Uterus (tissue), 3 donors: ENCODE measurements at regions not wholly inside any gene's neighbourhood (a gene's known extent, or its start where the extent isn't known, plus 50 kb on each side); places are given as distances from the start of the nearest gene placed in this dataset.

Experiments used
- DNase-seq, 2 donors: peaks; one replicate each; pipeline ENCODE4 v3.0.0-alpha.2; 2019 to 2020
- H3K27ac ChIP-seq, 2 donors: fragments of 200-600 bp; sonication (generic); 1 replicate in 1 of 2; 2 replicates in 1 of 2; pipeline ENCODE4 v1.5.1; 2016 to 2018
- H3K27me3 ChIP-seq, 2 donors: fragments of 200-600 bp; sonication (generic); one replicate each; pipeline ENCODE4 v1.5.1; 2018 to 2019; ENCODE audit warnings: control low read depth in 1 of 2
- H3K36me3 ChIP-seq, 2 donors: fragments of 200-600 bp; sonication (generic); one replicate each; pipeline ENCODE4 v1.5.1; 2019; ENCODE audit warnings: control low read depth in 1 of 2
- H3K4me1 ChIP-seq, 2 donors: fragments of 200-600 bp; sonication (generic); one replicate each; pipeline ENCODE4 v1.5.1; 2018 to 2019; ENCODE audit warnings: control low read depth in 1 of 2
- H3K4me3 ChIP-seq, 2 donors: fragments of 200-600 bp; sonication (generic); 1 replicate in 1 of 2; 2 replicates in 1 of 2; pipeline ENCODE4 v1.5.1; 2018 to 2019; ENCODE audit warnings: mild to moderate bottlenecking in 1 of 2
- H3K9me3 ChIP-seq, 2 donors: fragments of 200-600 bp; sonication (generic); one replicate each; pipeline ENCODE4 v1.5.1; 2019; ENCODE audit warnings: control low read depth in 1 of 2
- POLR2A ChIP-seq, 2 donors: fragments of 450-650 bp; IDR thresholded peaks; one replicate each; pipeline ENCODE4 v1.6.1; 2016; ENCODE audit warnings: antibody characterized with exemption in 2 of 2, mild to moderate bottlenecking in 1 of 2, moderate library complexity in 1 of 2
- intact Hi-C: fragments of 100-400 bp; cut with DNase I; formaldehyde crosslinking; loops from one replicate; pipeline ENCODE4 v1.15.1; 2023; ENCODE audit warnings: low total_unique reads
- TF ChIP-seq, protein P1 (sequence below), 4 experiments: fragments of 200-600 bp in 2 of 4; fragments of 450-650 bp in 2 of 4; sonication (generic) in 2 of 4; IDR thresholded peaks; one replicate each; pipeline ENCODE4 v1.5.1; 2016 to 2019; ENCODE audit warnings: antibody characterized with exemption in 4 of 4, mild to moderate bottlenecking in 2 of 4, moderate library complexity in 1 of 4
- donor health status: DM: yes; HTN: yes; CAD: no.

DNA sequence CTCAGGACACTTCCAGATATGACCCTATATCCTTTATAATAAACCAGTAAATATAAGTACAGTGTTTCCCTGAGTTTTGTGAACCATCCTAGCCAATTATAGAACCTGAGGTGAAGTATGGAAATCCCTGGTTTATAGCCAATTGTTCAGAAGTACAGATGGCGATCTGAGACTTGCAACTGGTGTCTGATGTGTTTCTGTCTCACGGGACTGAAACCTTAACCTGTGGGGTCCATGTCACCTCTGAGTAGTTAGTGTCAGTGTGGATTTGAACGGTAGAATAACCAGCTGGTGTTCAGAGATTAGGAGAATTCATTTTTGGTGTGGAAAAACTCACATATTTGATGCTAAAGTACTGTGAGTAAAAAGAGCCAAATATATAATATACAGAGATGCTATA is 606.6 kb downstream of the MAFB start:
- no peak for DNase-seq
- Histone ChIP-seq H3K27ac (no peak overlapping the region), H3K9me3 (no peaks in the 10 kb centered on the region), H3K36me3 (no peaks in the 10 kb centered on the region), H3K27me3 (no peaks in the 10 kb centered on the region), H3K4me1 (no peaks in the 10 kb centered on the region), H3K4me3 (no peak overlapping the region)
- intact Hi-C loops = no loop called here
- TF ChIP-seq, protein P1, sequence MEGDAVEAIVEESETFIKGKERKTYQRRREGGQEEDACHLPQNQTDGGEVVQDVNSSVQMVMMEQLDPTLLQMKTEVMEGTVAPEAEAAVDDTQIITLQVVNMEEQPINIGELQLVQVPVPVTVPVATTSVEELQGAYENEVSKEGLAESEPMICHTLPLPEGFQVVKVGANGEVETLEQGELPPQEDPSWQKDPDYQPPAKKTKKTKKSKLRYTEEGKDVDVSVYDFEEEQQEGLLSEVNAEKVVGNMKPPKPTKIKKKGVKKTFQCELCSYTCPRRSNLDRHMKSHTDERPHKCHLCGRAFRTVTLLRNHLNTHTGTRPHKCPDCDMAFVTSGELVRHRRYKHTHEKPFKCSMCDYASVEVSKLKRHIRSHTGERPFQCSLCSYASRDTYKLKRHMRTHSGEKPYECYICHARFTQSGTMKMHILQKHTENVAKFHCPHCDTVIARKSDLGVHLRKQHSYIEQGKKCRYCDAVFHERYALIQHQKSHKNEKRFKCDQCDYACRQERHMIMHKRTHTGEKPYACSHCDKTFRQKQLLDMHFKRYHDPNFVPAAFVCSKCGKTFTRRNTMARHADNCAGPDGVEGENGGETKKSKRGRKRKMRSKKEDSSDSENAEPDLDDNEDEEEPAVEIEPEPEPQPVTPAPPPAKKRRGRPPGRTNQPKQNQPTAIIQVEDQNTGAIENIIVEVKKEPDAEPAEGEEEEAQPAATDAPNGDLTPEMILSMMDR (IDR thresholded peaks at IDR 0.05) = no peak
- no peak for TF ChIP-seq POLR2A (IDR thresholded peaks at IDR 0.05)

DNA sequence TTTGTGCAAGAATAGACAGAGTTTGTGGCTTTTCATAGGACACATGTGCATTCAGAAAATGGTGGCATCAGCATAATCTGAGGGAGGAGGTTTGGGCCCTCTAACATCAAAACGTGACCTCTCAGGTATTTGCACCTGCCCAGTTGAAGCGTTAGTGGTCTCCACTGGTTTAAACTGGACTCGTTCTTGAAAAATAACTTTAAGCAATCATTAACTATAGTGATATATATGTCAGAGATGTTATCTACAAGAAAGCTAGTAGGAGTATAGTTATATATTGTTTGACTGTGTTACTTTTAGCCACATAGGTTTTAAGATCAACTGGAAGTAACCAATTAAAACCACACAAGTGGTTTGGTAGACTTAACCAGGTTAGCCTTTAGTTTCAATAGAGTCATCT is 607.4 kb downstream of the MAFB start:
- Histone ChIP-seq H3K4me1 (no peaks in the 10 kb centered on the region), H3K27me3 (no peaks in the 10 kb centered on the region), H3K36me3 (no peaks in the 10 kb centered on the region), H3K27ac (no peak overlapping the region), H3K4me3 (no peak overlapping the region), H3K9me3 (no peaks in the 10 kb centered on the region)
- TF ChIP-seq, protein P1 (IDR thresholded peaks at IDR 0.05) = no peak
- TF ChIP-seq POLR2A (IDR thresholded peaks at IDR 0.05) = no peak
- intact Hi-C loops = no loop called here
- DNase-seq = no peak

DNA sequence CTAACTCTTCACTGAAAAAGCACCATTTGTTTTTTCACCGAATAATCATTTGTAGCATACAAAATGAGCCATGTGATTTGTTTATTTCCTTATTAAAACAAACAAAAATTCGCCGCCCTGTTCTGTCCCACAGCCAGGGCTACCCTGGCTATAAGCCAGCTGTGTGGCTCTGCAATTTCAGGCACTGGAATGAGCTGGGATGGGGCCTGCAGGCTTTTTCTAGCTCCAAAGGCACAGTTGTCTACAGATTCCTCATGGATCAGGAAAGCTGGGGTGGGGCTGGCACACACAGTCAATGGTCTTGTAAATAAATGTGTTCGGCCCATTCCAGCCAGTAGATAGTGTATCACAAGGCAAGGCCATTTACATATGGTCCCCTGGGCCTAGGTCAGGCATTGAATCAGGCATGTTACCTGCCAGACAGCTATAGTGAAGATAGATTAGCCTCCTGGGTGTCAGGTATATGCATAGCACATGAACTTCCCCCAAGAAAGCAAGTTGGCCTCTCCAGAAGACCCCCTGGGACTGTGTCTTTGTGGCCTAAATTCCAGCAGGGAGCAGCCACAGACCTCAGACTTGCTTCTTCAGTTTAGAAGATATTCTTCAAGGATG is 608.9 kb downstream of the MAFB start:
- no peak for TF ChIP-seq POLR2A (IDR thresholded peaks at IDR 0.05)
- TF ChIP-seq, protein P1 (IDR thresholded peaks at IDR 0.05) = no peak
- Histone ChIP-seq H3K27ac (no peak overlapping the region), H3K36me3 (no peaks in the 10 kb centered on the region), H3K9me3 (no peaks in the 10 kb centered on the region), H3K4me3 (no peak overlapping the region), H3K4me1 (no peaks in the 10 kb centered on the region), H3K27me3 (no peaks in the 10 kb centered on the region)
- no peak for DNase-seq
- intact Hi-C loops = no loop called here

DNA sequence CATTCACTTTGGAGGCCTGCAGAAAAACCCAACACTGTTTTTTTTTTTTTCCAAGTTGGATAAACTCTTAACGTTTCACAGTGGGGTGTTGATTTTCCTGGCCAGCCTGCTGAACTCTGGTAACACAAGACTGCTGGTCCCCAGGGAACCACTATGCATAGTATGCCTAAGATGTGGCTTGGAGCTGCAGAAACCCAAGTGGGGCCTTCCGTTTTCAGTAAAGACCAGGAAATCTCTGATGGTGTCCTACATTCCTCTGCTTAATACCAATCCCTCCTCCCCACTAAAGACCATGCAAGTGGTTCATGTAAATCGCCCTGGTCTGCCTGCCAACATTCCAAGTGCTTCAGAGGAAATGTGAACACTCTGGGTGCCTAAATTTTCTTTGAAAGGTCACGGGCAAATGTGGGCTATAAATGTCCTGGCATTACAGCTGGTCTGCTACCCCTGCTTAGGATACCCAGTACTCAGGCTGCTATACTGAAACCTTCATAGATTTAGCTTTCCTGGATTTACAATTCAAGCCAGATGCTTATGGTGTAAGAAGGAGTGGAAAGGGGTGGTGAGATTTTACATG is 615.4 kb downstream of the MAFB start:
- no peak for DNase-seq
- TF ChIP-seq POLR2A (IDR thresholded peaks at IDR 0.05) = no peak
- TF ChIP-seq, protein P1 (IDR thresholded peaks at IDR 0.05) = no peak
- H3K27me3 ChIP-seq = no peaks in the 10 kb centered on the region
- intact Hi-C loops = no loop called here
- H3K27ac ChIP-seq = no peak overlapping the region
- no peak overlapping the region for H3K4me3 ChIP-seq
- H3K9me3 ChIP-seq = no peaks in the 10 kb centered on the region
- no peaks in the 10 kb centered on the region for H3K36me3 ChIP-seq
- H3K4me1 ChIP-seq = no peaks in the 10 kb centered on the region

DNA sequence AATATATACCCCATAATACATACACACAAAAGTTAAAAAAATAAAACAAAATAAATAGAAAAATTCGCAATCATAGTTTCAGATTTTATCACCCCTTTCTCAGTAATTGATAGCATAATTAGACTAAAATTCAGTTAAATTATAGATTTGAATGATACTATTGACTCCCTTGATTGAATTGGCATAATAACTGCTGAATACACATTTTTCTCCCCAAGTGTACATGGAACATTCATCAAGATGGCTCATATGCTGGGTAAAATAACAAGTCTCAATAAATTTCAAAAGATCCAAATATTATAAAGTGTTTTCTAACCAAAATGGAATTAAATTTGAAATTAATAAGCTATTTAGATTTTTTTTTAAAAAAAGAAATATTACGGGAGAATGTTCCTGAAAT is 616.1 kb downstream of the MAFB start:
- TF ChIP-seq, protein P1 (IDR thresholded peaks at IDR 0.05) = no peak
- no peak for TF ChIP-seq POLR2A (IDR thresholded peaks at IDR 0.05)
- Histone ChIP-seq H3K9me3 (no peaks in the 10 kb centered on the region), H3K4me3 (no peak overlapping the region), H3K27me3 (no peaks in the 10 kb centered on the region), H3K36me3 (no peaks in the 10 kb centered on the region), H3K27ac (no peak overlapping the region), H3K4me1 (no peaks in the 10 kb centered on the region)
- intact Hi-C loops = no loop called here
- DNase-seq = no peak
